UCSD-AML1 (cell line): ENCODE measurements at regions not wholly inside any gene's neighbourhood (a gene's known extent, or its start where the extent isn't known, plus 50 kb on each side); places are given as distances from the start of the nearest gene placed in this dataset.
"Not testable (repeated sequence)": the region's sequence is repeated elsewhere in the genome, so short reads cannot be mapped to it uniquely, and the experiment has no call there.

ENCODE experiments used
- DNase-seq: peaks from one replicate; lab custom pipeline; 2025; ENCODE audit not compliant: unreplicated experiment; lab: John Stamatoyannopoulos, UW

- DNase-seq, result no peak
Measured at GRCh38 chr12:5260086-5260485, 171.8 kb upstream of the NTF3 start.

GRCh38 chr12:5260591-5261086 lies 171.3 kb upstream of the NTF3 start:
- DNase-seq, result no peak

- DNase-seq, result no peak
Measured at GRCh38 chr12:5262450-5262849, 169.5 kb upstream of the NTF3 start.

GRCh38 chr12:5262885-5263284 lies 169.0 kb upstream of the NTF3 start:
- no peak for DNase-seq

GRCh38 chr12:5264006-5264405 lies 167.9 kb upstream of the NTF3 start:
- no peak for DNase-seq

GRCh38 chr12:5267603-5268423 lies 164.1 kb upstream of the NTF3 start:
- DNase-seq, result no peak

- no peak for DNase-seq
Measured at GRCh38 chr12:5268424-5269210, 163.3 kb upstream of the NTF3 start.

GRCh38 chr12:5269846-5270245 lies 162.1 kb upstream of the NTF3 start:
- no peak for DNase-seq

- DNase-seq, result no peak
Measured at GRCh38 chr12:5272018-5272785, 159.7 kb upstream of the NTF3 start.

GRCh38 chr12:5273709-5274108 lies 158.2 kb upstream of the NTF3 start:
- no peak for DNase-seq

- DNase-seq, result no peak
Measured at GRCh38 chr12:5276327-5276880, 155.5 kb upstream of the NTF3 start.

- no peak for DNase-seq
Measured at GRCh38 chr12:5280086-5280485, 151.8 kb upstream of the NTF3 start.

GRCh38 chr12:5290368-5290767 lies 141.5 kb upstream of the NTF3 start:
- not testable (repeated sequence) for DNase-seq

GRCh38 chr12:5292651-5293050 lies 139.3 kb upstream of the NTF3 start:
- no peak for DNase-seq

GRCh38 chr12:5293773-5294172 lies 138.1 kb upstream of the NTF3 start:
- no peak for DNase-seq

- DNase-seq, result no peak
Measured at GRCh38 chr12:5294274-5295070, 137.4 kb upstream of the NTF3 start.

GRCh38 chr12:5295151-5295550 lies 136.8 kb upstream of the NTF3 start:
- no peak for DNase-seq

GRCh38 chr12:5295996-5296395 lies 135.9 kb upstream of the NTF3 start:
- DNase-seq, result no peak

GRCh38 chr12:5301539-5301938 lies 130.4 kb upstream of the NTF3 start:
- no peak for DNase-seq

GRCh38 chr12:5305425-5305824 lies 126.5 kb upstream of the NTF3 start:
- no peak for DNase-seq
